Upper lobe of right lung (tissue), 1 donor: ENCODE measurements at regions not wholly inside any gene's neighbourhood (a gene's known extent, or its start where the extent isn't known, plus 50 kb on each side); places are given as distances from the start of the nearest gene placed in this dataset.

Experiments used
- ATAC-seq: fragments of 200-7000 bp; cut with Tn5 transposase; one replicate; pipeline ENCODE4 v1.9.1; 2020; ENCODE audit warnings: mild to moderate bottlenecking, moderate library complexity
- DNase-seq: peaks from one replicate; pipeline ENCODE4 v3.0.0-alpha.2; 2020
- H3K27ac ChIP-seq: fragments of 200-600 bp; one replicate; pipeline ENCODE4 v1.8.0; 2022
- H3K27me3 ChIP-seq: fragments of 200-600 bp; one replicate; pipeline ENCODE4 v1.8.0; 2022; ENCODE audit warnings: mild to moderate bottlenecking
- H3K36me3 ChIP-seq: fragments of 200-600 bp; one replicate; pipeline ENCODE4 v1.8.0; 2022
- H3K4me1 ChIP-seq: fragments of 200-600 bp; one replicate; pipeline ENCODE4 v1.8.0; 2022
- H3K4me3 ChIP-seq: fragments of 200-600 bp; one replicate; pipeline ENCODE4 v1.8.0; 2022; ENCODE audit warnings: mild to moderate bottlenecking
- H3K9me3 ChIP-seq: fragments of 200-600 bp; one replicate; pipeline ENCODE4 v1.8.0; 2022
- CTCF ChIP-seq: fragments of 200-600 bp; IDR thresholded peaks from one replicate; pipeline ENCODE4 v1.8.0; 2022; ENCODE audit warnings: antibody characterized with exemption
- intact Hi-C: fragments of 100-400 bp; cut with DNase I; formaldehyde crosslinking; loops from one replicate; pipeline ENCODE4 v1.11.0; 2022
- donor health status: DM: no; HTN: yes; CAD: no; lungs with severe emphysema.

- Histone ChIP-seq H3K36me3 (no peaks in the 10 kb centered on the region), H3K27me3 (peaks cover 8% of the 10 kb centered on the region), H3K27ac (no peak overlapping the region), H3K4me3 (no peak overlapping the region), H3K4me1 (no peaks in the 10 kb centered on the region), H3K9me3 (no peaks in the 10 kb centered on the region)
- intact Hi-C loops = no loop called here
- no peak for DNase-seq
- TF ChIP-seq CTCF = no peak
- no peak for ATAC-seq
Observed at GRCh38 chr12:98387444-98387843, 127.9 kb upstream of the TMPO start.

- H3K4me1 ChIP-seq = no peaks in the 10 kb centered on the region
- no peak overlapping the region for H3K27ac ChIP-seq
- TF ChIP-seq CTCF = no peak
- DNase-seq (no peak), ATAC-seq (no peak)
- no peaks in the 10 kb centered on the region for H3K9me3 ChIP-seq
- no peak overlapping the region for H3K4me3 ChIP-seq
- H3K36me3 ChIP-seq = no peaks in the 10 kb centered on the region
- H3K27me3 ChIP-seq = peaks cover 8% of the 10 kb centered on the region
- intact Hi-C loops = no loop called here
Observed at GRCh38 chr12:98388126-98388525, 127.3 kb upstream of the TMPO start.

- Histone ChIP-seq H3K27ac (no peak overlapping the region), H3K9me3 (no peaks in the 10 kb centered on the region), H3K4me3 (no peak overlapping the region), H3K4me1 (no peaks in the 10 kb centered on the region), H3K36me3 (no peaks in the 10 kb centered on the region), H3K27me3 (peaks cover 8% of the 10 kb centered on the region)
- no peak for ATAC-seq
- DNase-seq = no peak
- TF ChIP-seq CTCF = no peak
- intact Hi-C loops = no loop called here
Observed at GRCh38 chr12:98389593-98389992, 125.8 kb upstream of the TMPO start.

- TF ChIP-seq CTCF = peak; percentile 92
- DNase-seq = peak; percentile 82
- Histone ChIP-seq H3K36me3 (no peaks in the 10 kb centered on the region), H3K4me3 (peak overlapping the region; percentile 39), H3K27me3 (no peaks in the 10 kb centered on the region), H3K4me1 (peaks cover 7% of the 10 kb centered on the region), H3K27ac (no peak overlapping the region), H3K9me3 (no peaks in the 10 kb centered on the region)
- intact Hi-C loops = no loop called here
- ATAC-seq = peak; percentile 99
Observed at GRCh38 chr12:98397323-98398105, 117.9 kb upstream of the TMPO start.

GRCh38 chr12:98399532-98399931 is 115.9 kb upstream of the TMPO start:
- Histone ChIP-seq H3K9me3 (no peaks in the 10 kb centered on the region), H3K36me3 (no peaks in the 10 kb centered on the region), H3K27ac (no peak overlapping the region), H3K27me3 (no peaks in the 10 kb centered on the region), H3K4me3 (no peak overlapping the region), H3K4me1 (peaks cover 7% of the 10 kb centered on the region)
- ATAC-seq (peak; percentile 37), DNase-seq (no peak)
- no peak for TF ChIP-seq CTCF
- intact Hi-C loops = no loop called here
